GM19438 (cell line): ENCODE measurements at regions not wholly inside any gene's neighbourhood (a gene's known extent, or its start where the extent isn't known, plus 50 kb on each side); places are given as distances from the start of the nearest gene placed in this dataset.
"Not testable (repeated sequence)": the region's sequence is repeated elsewhere in the genome, so short reads cannot be mapped to it uniquely, and the experiment has no call there.

Experiments
- ATAC-seq: cut with Tn5 transposase; IDR thresholded peaks from one replicate; pipeline ENCODE4 v1.9.1; 2021; ENCODE audit warnings: low read depth; ENCODE audit not compliant: unreplicated experiment

DNA sequence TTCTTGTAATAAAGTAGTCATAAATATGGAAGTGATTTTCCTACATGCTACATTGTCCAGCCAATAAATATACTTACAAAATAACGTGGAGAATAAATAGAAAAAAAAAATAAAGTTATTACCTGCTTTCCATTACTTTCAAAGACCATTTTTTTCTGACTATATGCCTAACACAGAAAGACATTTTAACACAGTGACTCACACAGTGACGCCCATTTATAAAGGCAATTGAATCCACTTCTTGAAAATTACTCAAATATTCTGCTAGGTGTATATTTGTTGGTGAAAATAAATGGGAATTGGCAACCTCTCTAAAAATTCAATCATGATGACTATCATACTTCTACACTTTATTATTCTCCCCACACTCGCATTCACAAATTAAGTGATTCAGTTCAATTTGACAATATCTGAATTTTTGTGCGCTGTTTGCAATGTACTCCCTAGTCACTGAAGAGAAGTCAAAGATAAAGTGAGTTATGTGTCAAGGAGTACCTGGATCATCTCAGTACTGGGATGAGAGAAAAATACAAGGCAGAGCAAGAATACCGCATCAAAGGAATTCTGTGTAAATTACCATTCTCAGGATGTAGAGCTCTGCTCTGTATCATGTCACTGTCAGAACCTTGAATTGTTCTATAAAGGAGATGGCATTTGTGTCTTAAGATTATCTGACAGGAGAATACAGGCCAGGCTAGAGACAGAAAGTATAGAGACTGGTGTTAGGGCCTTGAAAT, 642.7 kb downstream of the IPMK start:
- ATAC-seq = no peak

DNA sequence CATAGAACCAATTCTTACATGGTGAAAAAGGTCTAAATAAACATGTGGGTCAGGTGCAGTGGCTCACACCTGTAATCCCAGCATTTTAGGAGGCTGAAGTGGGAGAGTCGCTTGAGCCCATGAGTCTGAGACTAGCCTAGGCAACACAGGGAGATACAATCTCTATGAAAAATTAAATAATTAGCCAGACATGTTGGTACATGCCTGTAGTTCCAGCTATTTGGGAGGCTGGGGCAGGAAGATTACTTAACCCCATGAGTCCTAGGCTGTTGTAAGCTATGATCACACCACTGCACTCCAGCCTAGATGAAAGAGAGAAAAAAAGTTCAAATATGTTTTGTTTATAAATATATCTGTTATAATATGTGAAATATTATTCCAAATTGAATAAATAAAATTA, 643.6 kb downstream of the IPMK start:
- no peak for ATAC-seq

DNA sequence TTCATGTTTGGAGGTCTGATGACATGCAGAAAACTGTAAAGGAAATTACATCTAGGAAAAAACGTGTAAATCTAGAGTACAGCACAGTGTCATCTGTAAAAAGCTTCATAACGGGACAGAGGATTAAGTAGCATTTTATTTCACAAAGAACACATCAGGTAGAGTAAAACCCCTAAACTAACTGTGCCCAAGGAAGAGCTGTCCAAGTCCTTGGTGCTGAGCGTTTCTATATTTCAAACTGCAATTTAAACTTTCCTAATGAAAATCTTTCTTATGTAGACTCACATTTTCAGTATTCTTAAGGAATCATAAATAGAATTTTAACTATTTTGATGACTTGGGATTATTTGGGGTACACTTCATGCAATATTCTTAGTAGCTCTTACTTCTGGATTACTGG, 646.2 kb downstream of the IPMK start:
- ATAC-seq = no peak

DNA sequence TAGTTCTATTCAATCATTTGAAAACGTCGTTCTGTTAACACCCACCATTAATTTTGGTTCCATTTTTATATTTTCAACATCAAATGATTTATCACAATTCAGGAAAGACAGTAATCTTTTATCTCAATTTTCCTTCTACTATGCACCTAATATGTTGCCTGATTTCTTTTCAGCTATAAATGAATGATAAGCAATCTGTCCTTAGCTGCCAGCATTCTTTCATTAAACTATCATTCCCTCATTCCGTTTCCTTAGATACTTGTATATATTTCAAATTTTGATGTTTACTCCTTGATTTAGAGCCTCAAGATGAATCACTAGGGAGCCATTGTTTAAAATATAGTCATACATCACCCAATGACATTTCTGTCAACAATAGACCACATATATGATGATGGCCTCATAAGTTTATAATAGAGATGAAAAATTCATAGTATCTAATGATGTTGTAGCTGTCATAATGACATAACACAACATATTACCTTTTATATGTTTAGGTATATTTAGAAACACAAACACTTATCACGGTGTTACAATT, 661.7 kb downstream of the IPMK start:
- no peak for ATAC-seq

DNA sequence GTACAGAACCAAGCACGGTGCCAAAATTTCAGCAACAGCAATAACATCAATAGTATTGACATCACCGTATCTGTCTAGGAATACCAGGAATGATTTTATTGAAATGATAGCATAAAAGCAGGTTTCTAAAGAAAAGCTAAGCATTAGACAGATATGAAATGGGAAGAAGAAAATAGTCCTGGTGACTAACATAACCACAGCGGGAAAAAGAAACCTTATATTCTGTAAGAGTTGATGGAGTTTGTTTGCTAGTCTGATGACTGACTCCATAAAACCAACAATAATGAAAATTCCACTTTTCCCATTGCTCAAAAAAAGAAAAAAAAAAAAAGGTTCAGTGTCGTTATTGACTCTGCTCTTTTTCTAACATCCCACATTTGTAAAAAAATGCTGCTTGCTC, 668.3 kb downstream of the IPMK start:
- no peak for ATAC-seq

- ATAC-seq = no peak
These were observed 673.6 kb downstream of the IPMK start for GRCh38 chr10:57593983-57594573.

DNA sequence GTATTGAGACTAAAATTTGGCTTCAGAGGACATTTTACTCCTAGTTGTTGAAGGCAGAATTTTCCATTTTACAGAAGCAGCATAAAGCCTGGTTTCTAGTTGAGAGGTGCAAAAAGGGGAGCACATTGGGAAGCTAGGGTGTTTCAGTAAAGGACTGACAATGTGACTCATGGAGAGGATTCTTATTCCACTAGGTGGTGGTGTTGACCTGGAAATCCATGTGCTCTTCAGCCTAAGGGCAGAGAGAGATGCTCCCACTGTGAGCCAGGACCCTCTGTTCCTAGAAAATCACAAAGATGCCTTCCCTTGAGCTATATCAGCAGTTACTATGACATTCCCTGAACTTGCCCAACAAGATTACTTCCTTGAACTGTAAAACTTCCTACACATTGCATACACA, 687.8 kb downstream of the IPMK start:
- no peak for ATAC-seq

GRCh38 chr10:57562211-57562610, 705.5 kb downstream of the IPMK start:
- no peak for ATAC-seq

GRCh38 chr10:57551774-57552173, 715.9 kb downstream of the IPMK start:
- ATAC-seq = not testable (repeated sequence)

GRCh38 chr10:57535306-57535705, 732.4 kb downstream of the IPMK start:
- ATAC-seq = no peak

DNA sequence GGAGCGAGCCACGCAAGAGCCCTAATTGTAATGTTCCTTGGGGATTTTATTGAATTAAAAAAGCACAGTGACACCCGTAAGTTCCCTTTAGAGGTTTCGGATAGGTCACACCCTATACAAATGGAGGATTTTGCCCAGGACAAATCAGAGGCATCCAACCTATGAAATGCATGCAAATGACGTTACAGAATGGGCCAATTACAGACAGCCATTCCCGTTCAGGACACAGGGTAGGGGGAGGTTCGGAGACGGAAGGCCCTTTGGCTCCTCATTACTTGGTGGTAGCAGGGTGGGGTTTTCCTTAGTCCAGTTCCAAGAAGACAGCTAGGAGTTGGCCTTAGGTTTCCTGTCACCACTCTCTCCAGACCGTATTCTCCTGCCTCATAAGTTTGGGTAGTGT, 754.1 kb downstream of the IPMK start:
- no peak for ATAC-seq

DNA sequence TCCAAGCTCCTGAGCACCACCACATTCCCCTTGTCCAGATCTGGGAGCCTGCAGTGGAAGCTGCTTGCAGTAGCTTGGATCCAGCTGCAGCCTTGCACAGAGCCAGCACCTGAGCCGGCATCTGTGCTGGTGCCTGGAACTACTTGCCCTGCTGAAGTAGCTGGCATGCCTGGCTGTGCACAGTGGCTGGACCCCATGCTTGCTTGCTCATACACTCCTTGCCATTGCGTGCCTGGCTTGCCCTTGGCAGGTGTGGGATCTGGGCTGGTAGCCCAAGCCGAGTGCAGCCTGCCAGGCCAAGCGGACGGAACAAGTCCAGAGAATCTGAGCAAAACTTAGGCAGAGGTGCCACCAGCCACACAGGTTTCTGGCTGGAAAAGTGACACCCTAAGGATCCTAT, 759.9 kb downstream of the IPMK start:
- no peak for ATAC-seq

DNA sequence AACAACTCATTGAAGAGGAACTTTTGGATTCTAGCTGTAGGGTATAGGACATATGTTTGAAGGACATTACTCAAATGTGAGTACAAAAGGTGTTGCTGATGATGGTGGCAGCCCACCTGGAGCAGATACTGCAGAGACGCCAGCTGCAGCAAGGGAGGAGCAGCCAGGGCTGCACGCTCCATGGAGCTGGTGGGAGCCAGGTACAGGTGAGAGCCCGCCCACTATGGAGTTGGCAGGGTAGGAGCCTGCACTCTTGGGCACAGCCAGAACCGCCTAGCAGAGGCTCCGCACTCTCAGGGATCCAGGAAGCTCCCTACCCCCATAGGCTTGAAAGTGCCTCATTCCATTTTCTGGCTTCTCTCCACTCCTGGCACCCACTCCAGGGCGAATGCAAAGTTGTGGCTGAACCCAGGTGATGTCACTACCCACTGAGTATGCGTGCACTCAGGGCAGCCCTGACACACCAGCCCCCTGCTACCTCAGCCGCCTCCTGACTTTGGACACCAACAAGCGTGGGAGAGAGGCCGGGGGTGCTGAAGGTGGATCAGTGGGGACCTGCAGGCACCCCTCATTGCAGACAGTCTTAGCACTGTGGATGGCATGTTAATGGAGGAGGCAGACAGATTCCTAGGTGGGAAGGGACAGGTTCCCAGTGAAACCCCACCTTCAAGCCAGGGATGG, 761.1 kb downstream of the IPMK start:
- ATAC-seq = no peak

GRCh38 chr10:57494486-57494885, 773.2 kb downstream of the IPMK start:
- ATAC-seq = no peak

DNA sequence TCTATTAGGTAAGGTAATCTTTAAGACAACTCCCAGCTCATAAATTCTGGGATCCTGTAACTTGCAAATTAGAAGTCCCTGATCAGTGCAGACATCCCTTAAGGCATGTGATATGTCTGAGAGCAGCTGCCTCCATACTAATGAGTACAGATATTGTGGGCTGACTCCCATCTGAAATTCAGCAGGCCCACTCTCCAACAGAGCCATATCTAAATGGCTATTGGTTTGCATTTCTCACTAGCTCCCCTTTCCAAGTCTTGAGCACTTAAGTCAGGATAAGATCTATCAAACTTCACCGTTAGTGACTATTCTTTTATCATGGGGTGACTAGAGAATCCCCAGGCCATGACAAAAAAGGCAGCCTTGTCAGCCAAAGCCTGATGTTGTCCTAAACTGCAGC, 785.4 kb downstream of the IPMK start:
- ATAC-seq = no peak

- no peak for ATAC-seq
These were observed 794.7 kb downstream of the IPMK start for GRCh38 chr10:57472823-57473619.

DNA sequence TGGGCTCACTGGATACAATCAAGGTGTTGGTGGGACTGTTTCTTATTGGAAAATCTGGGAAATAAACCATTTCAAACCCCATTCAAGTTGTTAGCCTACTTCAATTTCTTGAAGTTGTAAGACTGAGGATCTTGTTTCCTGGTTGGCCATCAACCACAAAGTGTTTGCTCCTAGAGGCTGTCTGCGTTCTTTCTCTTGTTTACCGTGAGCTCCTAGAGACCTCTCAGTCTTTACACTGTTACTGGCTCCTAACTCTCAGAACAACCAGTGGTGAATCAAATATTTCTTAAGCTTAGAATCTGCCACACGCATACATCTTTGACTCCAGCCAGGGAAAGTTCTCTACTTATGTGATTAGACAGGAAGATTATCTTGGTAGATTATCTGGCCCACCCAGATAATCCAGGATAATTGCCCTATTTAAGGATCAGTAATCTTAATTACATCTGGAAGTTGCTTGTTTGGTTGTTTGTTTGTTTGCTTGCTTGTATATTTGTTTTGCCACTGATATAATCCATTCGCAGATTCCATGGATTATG, 798.7 kb downstream of the IPMK start:
- no peak for ATAC-seq

- ATAC-seq = no peak
These were observed 802.5 kb downstream of the IPMK start for GRCh38 chr10:57465155-57465554.

GRCh38 chr10:57460540-57460939, 807.2 kb downstream of the IPMK start:
- no peak for ATAC-seq

GRCh38 chr10:57457972-57458512, 809.7 kb downstream of the IPMK start:
- no peak for ATAC-seq
